HFFc6 (cell line): ENCODE measurements at regions not wholly inside any gene's neighbourhood (a gene's known extent, or its start where the extent isn't known, plus 50 kb on each side); places are given as distances from the start of the nearest gene placed in this dataset.

Experiments used
- DNase-seq: peaks from one replicate; pipeline ENCODE4 v3.0.0-alpha.2; 2018
- H3K27ac Mint-ChIP-seq: 2 replicates; pipeline ENCODE4 v1.8.0; 2020; ENCODE audit warnings: mild to moderate bottlenecking, mixed read lengths
- H3K27me3 Mint-ChIP-seq: 2 replicates; pipeline ENCODE4 v1.8.0; 2021; ENCODE audit warnings: mild to moderate bottlenecking, moderate library complexity, mixed read lengths; ENCODE audit not compliant: insufficient read depth
- H3K36me3 Mint-ChIP-seq: 2 replicates; pipeline ENCODE4 v1.8.0; 2021; ENCODE audit warnings: low read depth, mixed read lengths
- H3K4me1 Mint-ChIP-seq: 2 replicates; pipeline ENCODE4 v1.8.0; 2020; ENCODE audit warnings: low read depth, mixed read lengths
- H3K4me3 Mint-ChIP-seq: 2 replicates; pipeline ENCODE4 v1.8.0; 2020; ENCODE audit warnings: mild to moderate bottlenecking, moderate library complexity, mixed read lengths
- H3K9me3 Mint-ChIP-seq: 2 replicates; pipeline ENCODE4 v1.8.0; 2020; ENCODE audit warnings: mild to moderate bottlenecking, mixed read lengths
- TF ChIP-seq, protein P1 (sequence below): fragments of 200-600 bp; sonication (generic); IDR thresholded peaks from 2 replicates; pipeline ENCODE4 v1.5.0; 2021; ENCODE audit warnings: antibody characterized with exemption, mild to moderate bottlenecking

DNA sequence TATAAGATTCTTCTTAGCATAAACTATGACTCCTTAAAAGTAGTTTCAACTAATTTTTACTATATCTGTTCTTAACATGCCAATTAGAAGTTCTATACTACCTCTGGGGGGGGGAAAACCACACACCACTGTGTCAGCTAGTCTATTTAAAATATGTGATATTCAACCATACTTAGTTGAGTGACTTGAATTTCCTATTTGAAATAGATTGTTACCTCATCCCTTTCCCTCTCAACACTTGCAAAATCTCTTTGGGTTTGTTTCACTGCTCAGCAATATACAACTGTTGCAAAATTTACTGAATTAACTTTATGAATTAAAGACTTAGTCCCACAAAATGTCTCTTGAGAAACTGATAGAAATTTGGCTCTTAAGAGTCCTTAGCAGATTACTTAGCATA, 151.1 kb upstream of the POU5F2 start:
- TF ChIP-seq, protein P1, sequence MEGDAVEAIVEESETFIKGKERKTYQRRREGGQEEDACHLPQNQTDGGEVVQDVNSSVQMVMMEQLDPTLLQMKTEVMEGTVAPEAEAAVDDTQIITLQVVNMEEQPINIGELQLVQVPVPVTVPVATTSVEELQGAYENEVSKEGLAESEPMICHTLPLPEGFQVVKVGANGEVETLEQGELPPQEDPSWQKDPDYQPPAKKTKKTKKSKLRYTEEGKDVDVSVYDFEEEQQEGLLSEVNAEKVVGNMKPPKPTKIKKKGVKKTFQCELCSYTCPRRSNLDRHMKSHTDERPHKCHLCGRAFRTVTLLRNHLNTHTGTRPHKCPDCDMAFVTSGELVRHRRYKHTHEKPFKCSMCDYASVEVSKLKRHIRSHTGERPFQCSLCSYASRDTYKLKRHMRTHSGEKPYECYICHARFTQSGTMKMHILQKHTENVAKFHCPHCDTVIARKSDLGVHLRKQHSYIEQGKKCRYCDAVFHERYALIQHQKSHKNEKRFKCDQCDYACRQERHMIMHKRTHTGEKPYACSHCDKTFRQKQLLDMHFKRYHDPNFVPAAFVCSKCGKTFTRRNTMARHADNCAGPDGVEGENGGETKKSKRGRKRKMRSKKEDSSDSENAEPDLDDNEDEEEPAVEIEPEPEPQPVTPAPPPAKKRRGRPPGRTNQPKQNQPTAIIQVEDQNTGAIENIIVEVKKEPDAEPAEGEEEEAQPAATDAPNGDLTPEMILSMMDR: no peak
- Mint-ChIP-seq H3K4me3 (no peak overlapping the region), H3K27me3 (no peaks in the 10 kb centered on the region), H3K36me3 (no peaks in the 10 kb centered on the region), H3K4me1 (no peaks in the 10 kb centered on the region), H3K9me3 (no peaks in the 10 kb centered on the region), H3K27ac (no peak overlapping the region)
- DNase-seq: no peak

DNA sequence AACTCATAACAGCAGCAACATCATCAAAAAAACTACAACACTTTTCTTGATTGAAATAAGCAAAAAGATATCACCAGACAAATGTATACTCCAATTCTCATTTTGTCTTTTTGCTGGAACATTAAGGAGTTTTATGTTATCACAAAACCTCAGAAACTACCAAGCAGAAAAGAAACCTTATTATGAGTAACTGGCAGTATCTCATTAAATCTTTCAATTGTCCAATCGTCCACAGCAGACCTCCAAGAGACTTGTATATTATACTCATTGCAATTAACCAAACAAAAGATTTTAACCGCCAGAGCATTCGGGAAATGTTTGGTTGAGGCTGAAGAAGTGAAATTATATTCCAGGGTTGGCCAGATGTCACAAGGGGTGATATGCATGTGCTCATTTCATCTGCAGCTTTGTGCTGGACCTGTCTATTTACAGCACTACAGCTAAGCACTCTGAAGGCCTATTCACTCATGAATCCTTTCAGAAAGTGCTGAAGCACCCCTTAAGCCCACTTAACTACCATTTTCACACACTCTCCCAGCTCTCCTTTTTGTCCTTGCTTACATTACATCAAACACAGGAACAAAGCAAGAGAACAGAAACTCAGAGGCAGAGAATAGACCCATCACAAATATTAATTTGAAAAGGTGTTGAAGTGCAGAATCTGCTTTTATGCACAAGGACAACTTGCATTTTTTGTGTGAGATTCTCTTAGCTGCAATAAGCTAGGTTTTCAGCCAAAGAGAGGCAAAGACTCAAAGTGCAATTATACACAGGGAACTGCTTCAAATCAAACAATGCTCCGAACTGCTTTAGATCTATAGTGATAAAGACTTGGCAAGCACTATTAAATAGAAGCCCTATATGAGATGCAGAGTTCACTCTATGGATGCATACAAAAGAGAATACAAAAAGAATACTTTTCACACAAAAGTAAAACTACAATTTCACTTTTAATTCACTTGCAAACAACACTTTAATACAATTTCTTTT, 150.4 kb upstream of the POU5F2 start:
- H3K36me3 Mint-ChIP-seq: no peaks in the 10 kb centered on the region
- no peak for DNase-seq
- no peaks in the 10 kb centered on the region for H3K27me3 Mint-ChIP-seq
- H3K9me3 Mint-ChIP-seq: no peaks in the 10 kb centered on the region
- no peak overlapping the region for H3K27ac Mint-ChIP-seq
- TF ChIP-seq, protein P1: no peak
- H3K4me3 Mint-ChIP-seq: no peak overlapping the region
- H3K4me1 Mint-ChIP-seq: peaks cover 4% of the 10 kb centered on the region

DNA sequence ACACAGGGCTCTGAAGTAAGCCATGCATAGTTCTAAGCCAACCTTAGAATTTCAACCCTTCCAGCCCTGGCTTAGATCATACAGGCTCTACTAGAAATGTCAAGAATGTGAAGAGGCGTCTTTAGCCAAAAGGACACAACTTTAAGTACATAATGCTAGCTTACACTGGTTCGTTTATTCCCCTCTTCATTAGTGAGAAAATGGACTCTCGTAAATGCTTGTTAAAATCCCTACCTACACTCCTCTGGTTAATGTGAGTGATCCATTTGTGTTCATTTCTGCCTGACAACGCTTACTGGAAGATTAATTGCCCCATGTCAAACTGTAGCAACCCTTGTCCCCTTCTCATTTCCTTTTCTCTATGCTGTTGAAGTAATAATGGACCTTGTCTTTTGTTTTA, 149.3 kb upstream of the POU5F2 start:
- Mint-ChIP-seq H3K27ac (no peak overlapping the region), H3K36me3 (no peaks in the 10 kb centered on the region), H3K4me3 (no peak overlapping the region), H3K27me3 (no peaks in the 10 kb centered on the region), H3K4me1 (peaks cover 9% of the 10 kb centered on the region), H3K9me3 (no peaks in the 10 kb centered on the region)
- DNase-seq: no peak
- TF ChIP-seq, protein P1: no peak

DNA sequence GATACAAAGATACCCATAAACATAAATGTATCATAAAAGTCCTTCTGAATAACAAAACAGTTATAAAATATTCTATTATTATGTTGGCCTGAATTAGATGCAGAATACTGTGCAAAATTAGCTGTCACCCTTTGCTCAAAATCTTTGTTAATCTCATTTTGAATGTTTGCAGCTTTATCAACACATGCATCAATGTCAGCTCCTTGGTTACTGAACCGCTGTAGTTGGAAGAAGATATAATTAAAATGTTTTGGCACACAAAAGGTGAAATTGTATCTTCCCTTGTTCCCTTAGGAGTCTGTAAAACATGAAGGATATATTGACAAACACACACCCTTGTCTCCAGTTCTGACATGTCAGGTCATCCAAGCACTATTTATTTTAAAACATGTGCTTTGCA, 146.3 kb upstream of the POU5F2 start:
- no peak for DNase-seq
- TF ChIP-seq, protein P1: no peak
- H3K36me3 Mint-ChIP-seq: no peaks in the 10 kb centered on the region
- H3K27ac Mint-ChIP-seq: no peak overlapping the region
- no peaks in the 10 kb centered on the region for H3K27me3 Mint-ChIP-seq
- H3K9me3 Mint-ChIP-seq: no peaks in the 10 kb centered on the region
- peaks cover 16% of the 10 kb centered on the region for H3K4me1 Mint-ChIP-seq
- no peak overlapping the region for H3K4me3 Mint-ChIP-seq

DNA sequence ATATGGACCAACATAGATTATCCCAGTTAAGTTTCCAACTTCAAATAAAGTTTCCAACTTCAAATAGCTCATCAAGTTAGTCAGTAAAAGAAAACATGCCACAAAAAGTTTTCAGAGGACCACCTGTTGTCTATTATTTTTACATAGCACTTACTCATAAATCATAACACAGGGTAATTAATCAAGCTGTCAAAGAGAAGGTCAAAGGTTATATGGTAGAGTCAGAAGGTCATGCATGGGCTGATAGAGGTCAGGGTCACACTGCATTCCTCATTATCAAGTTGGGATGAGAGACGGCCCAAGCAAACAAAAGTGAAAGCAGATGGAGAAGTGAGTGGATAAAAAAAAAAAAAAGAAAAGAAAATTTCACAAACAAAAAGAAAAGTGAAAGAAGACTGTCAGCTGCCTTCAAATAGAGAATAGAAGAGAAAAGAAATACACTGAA, 145.5 kb upstream of the POU5F2 start:
- Mint-ChIP-seq H3K36me3 (no peaks in the 10 kb centered on the region), H3K4me3 (no peak overlapping the region), H3K4me1 (peaks cover 16% of the 10 kb centered on the region), H3K27ac (no peak overlapping the region), H3K9me3 (no peaks in the 10 kb centered on the region), H3K27me3 (no peaks in the 10 kb centered on the region)
- TF ChIP-seq, protein P1: no peak
- DNase-seq: no peak
